GM12878 (cell line): ENCODE measurements at regions not wholly inside any gene's neighbourhood (a gene's known extent, or its start where the extent isn't known, plus 50 kb on each side); places are given as distances from the start of the nearest gene placed in this dataset.

ENCODE experiments used
- ATAC-seq: fragments of 200-7000 bp; cut with Tn5 transposase; 3 replicates; pipeline ENCODE4 v1.9.1; 2020; ENCODE audit warnings: mild to moderate bottlenecking, moderate library complexity
- BruUV-seq: library from RNA; stranded (reverse); fragments of 400-500 nt; replicated peaks from 2 replicates; lab custom pipeline; 2021; lab: Mats Ljungman, UMichigan
- CTCF ChIA-PET: fragments of 300-600 bp; sonication (Branson Sonifier 250); formaldehyde crosslinking; extraction: SDS; loops from one replicate; lab custom pipeline; 2021; ENCODE audit warnings: inconsistent platforms; lab: Yijun Ruan, JAX
- POLR2A ChIA-PET: fragments of 350-600 bp; formaldehyde crosslinking; extraction: SDS; loops from one replicate; lab custom pipeline; 2021; ENCODE audit warnings: inconsistent platforms; lab: Charles Lee
- RAD21 ChIA-PET: fragments of 300-600 bp; sonication (Branson Sonifier 250); formaldehyde crosslinking; loops from one replicate; lab custom pipeline; 2023; ENCODE audit warnings: antibody characterized with exemption; ENCODE audit not compliant: unreplicated experiment; lab: Charles Lee
- SMC1A ChIA-PET: fragments of 300-600 bp; sonication (Branson Sonifier 250); formaldehyde crosslinking; loops from one replicate; lab custom pipeline; 2023; ENCODE audit not compliant: unreplicated experiment, uncharacterized antibody; lab: Charles Lee
- DNase-seq: peaks from one replicate; pipeline ENCODE4 v3.0.0-alpha.2; 2011; ENCODE audit warnings: low read depth, low spot score
- FAIRE-seq: peaks from 3 replicates; lab custom pipeline; 2011; peaks lifted over from hg19 to GRCh38; lab: Jason Lieb, UNC
- H2AFZ ChIP-seq: 2 replicates; pipeline ENCODE4 v1.6.0; 2011; ENCODE audit warnings: low read depth, low read length, control low read depth; ENCODE audit not compliant: control insufficient read depth
- H3K27ac ChIP-seq: 2 replicates; pipeline ENCODE4 v1.5.1; 2011; ENCODE audit warnings: control low read depth; ENCODE audit not compliant: control insufficient read depth, insufficient read depth
- H3K27me3 ChIP-seq, 2 experiments: replicated peaks in 1 of 2; 2 replicates each; pipeline versions ENCODE4 v1.6.0 to v1.6.1; 2011; ENCODE audit warnings: low read length in 1 of 2; ENCODE audit not compliant: control insufficient read depth in 2 of 2, insufficient read depth in 2 of 2
- H3K36me3 ChIP-seq, 2 experiments: 2 replicates each; pipeline ENCODE4 v1.5.1; 2011; ENCODE audit warnings: low read length in 1 of 2; ENCODE audit not compliant: control insufficient read depth in 2 of 2, insufficient read depth in 2 of 2
- H3K4me1 ChIP-seq: 2 replicates; pipeline ENCODE4 v1.6.1; 2011; ENCODE audit warnings: mild to moderate bottlenecking, low read length, moderate library complexity, mixed read lengths; ENCODE audit not compliant: control insufficient read depth, insufficient read depth
- H3K4me2 ChIP-seq: 2 replicates; pipeline ENCODE4 v1.6.0; 2011; ENCODE audit warnings: control low read depth; ENCODE audit not compliant: control insufficient read depth, insufficient read depth
- H3K4me3 ChIP-seq: fragments of 200-600 bp; sonication (generic); 2 replicates; pipeline ENCODE4 v1.5.1; 2016
- H3K79me2 ChIP-seq: 2 replicates; pipeline ENCODE4 v1.6.0; 2011; ENCODE audit warnings: low read length; ENCODE audit not compliant: control insufficient read depth, insufficient read depth
- H3K9ac ChIP-seq: 2 replicates; pipeline ENCODE4 v1.8.0; 2011; ENCODE audit warnings: low read length, control low read depth, mixed read lengths; ENCODE audit not compliant: control insufficient read depth, insufficient read depth
- H3K9me3 ChIP-seq: replicated peaks from 3 replicates; pipeline ENCODE4 v1.5.1; 2011; ENCODE audit warnings: mild to moderate bottlenecking, low read length; ENCODE audit not compliant: control insufficient read depth, insufficient read depth
- H4K20me1 ChIP-seq: 2 replicates; pipeline ENCODE4 v1.6.0; 2011; ENCODE audit not compliant: control insufficient read depth, insufficient read depth
- ATF2 ChIP-seq: IDR thresholded peaks from 2 replicates; pipeline ENCODE4 v1.6.1; 2012; ENCODE audit warnings: low read length, inconsistent platforms
- BCL3 ChIP-seq: IDR thresholded peaks from 2 replicates; pipeline ENCODE4 v1.6.1; 2011; ENCODE audit warnings: borderline replicate concordance, low read depth, mild to moderate bottlenecking, moderate library complexity, low read length; ENCODE audit not compliant: insufficient read depth, poor library complexity, severe bottlenecking
- BMI1 ChIP-seq: fragments of 450-650 bp; IDR thresholded peaks from 2 replicates; pipeline ENCODE4 v1.6.1; 2016; ENCODE audit warnings: mild to moderate bottlenecking, moderate library complexity, borderline replicate concordance
- CBFB ChIP-seq: IDR thresholded peaks from 2 replicates; pipeline ENCODE4 v1.6.1; 2016; ENCODE audit warnings: antibody characterized with exemption, low read depth
- E2F8 ChIP-seq: fragments of 450-650 bp; IDR thresholded peaks from 2 replicates; pipeline ENCODE4 v1.6.1; 2018; ENCODE audit warnings: mild to moderate bottlenecking, low read depth, moderate library complexity; ENCODE audit not compliant: partially characterized antibody
- GATAD2B ChIP-seq: fragments of 450-650 bp; conservative IDR thresholded peaks from 2 replicates; pipeline ENCODE4 v1.6.1; 2017; ENCODE audit warnings: low read depth, mild to moderate bottlenecking, moderate library complexity
- HDGF ChIP-seq: fragments of 450-650 bp; IDR thresholded peaks from 2 replicates; pipeline ENCODE4 v1.6.1; 2016; ENCODE audit warnings: antibody characterized with exemption
- JUND ChIP-seq: IDR thresholded peaks from 2 replicates; pipeline ENCODE4 v1.6.1; 2012; ENCODE audit warnings: low read depth, mild to moderate bottlenecking, low read length, improper control_type of control experiment, moderate library complexity
- PAX8 ChIP-seq: fragments of 450-650 bp; IDR thresholded peaks from 2 replicates; pipeline ENCODE4 v1.6.1; 2017; ENCODE audit warnings: mild to moderate bottlenecking, moderate library complexity
- POLR2AphosphoS2 ChIP-seq: IDR thresholded peaks from 2 replicates; pipeline ENCODE4 v1.6.1; 2011; ENCODE audit warnings: low read depth, mild to moderate bottlenecking, low read length, improper control_type of control experiment, moderate library complexity
- POLR2AphosphoS5 ChIP-seq: IDR thresholded peaks from 2 replicates; pipeline ENCODE4 v1.6.1; 2011; ENCODE audit warnings: mild to moderate bottlenecking, low read length, inconsistent platforms
- RB1 ChIP-seq: fragments of 450-650 bp; formaldehyde crosslinking; IDR thresholded peaks from 2 replicates; pipeline ENCODE4 v1.6.1; 2017; ENCODE audit warnings: mild to moderate bottlenecking, borderline replicate concordance
- RELB ChIP-seq: fragments of 450-650 bp; IDR thresholded peaks from 2 replicates; pipeline ENCODE4 v1.6.1; 2017; ENCODE audit warnings: low read depth, mild to moderate bottlenecking, moderate library complexity
- SIX5 ChIP-seq: IDR thresholded peaks from 2 replicates; pipeline ENCODE4 v1.6.1; 2011; ENCODE audit warnings: mild to moderate bottlenecking, low read depth, low read length, moderate library complexity; ENCODE audit not compliant: severe bottlenecking
- SMC3 ChIP-seq: IDR thresholded peaks from 2 replicates; pipeline ENCODE4 v1.6.1; 2011; ENCODE audit warnings: low read length, improper control_type of control experiment, borderline replicate concordance
- WGBS: methylation state at CpG from one replicate; pipeline ENCODE4 v1.1.6; 2016; ENCODE audit warnings: low lambda C conversion rate; ENCODE audit not compliant: insufficient replicate concordance, insufficient coverage; ENCODE audit errors: missing lambda C conversion rate; 5-methylcytosine and 5-hydroxymethylcytosine counted together
- in situ Hi-C: fragments of 300-500 bp; cut with MboI; formaldehyde crosslinking; loops from 9 replicates; pipeline ENCODE4 v1.14.3; 2018; ENCODE audit warnings: mixed read lengths
- intact Hi-C: fragments of 100-400 bp; cut with micrococcal nuclease; formaldehyde crosslinking; loops from one replicate; pipeline ENCODE4 v1.14.2; 2022; ENCODE audit not compliant: unreplicated experiment

GRCh38 chrX:42050345-42050744, 127.0 kb upstream of the CASK start:
- Histone ChIP-seq H2AFZ (no peak overlapping the region), H3K79me2 (no peaks in the 10 kb centered on the region), H3K4me3 (no peak overlapping the region), H3K27ac (no peak overlapping the region), H3K27me3 (no peaks in the 10 kb centered on the region), H3K9ac (no peak overlapping the region)
- no peak for DNase-seq
- ChIA-PET POLR2A (no interaction called here), SMC1A (no interaction called here)
- WGBS: 65% methylated on average over 4 of the region's 4 CpGs
- BruUV-seq: no TSS peak
- TF ChIP-seq POLR2AphosphoS5: no peak
- TF ChIP-seq RELB: no peak
- TF ChIP-seq SMC3: no peak
- no peak for TF ChIP-seq JUND
- no peak for TF ChIP-seq BCL3
- no peak for TF ChIP-seq E2F8
- TF ChIP-seq CBFB: no peak
- no peak for TF ChIP-seq RB1
- TF ChIP-seq GATAD2B: no peak
- no peak for TF ChIP-seq HDGF
- TF ChIP-seq ATF2: no peak
- no peak for TF ChIP-seq POLR2AphosphoS2
- TF ChIP-seq SIX5: no peak
- no peak for TF ChIP-seq PAX8
- no peak for TF ChIP-seq BMI1
- TF ChIP-seq, all 136 proteins: peak for 0
- in situ Hi-C loops: no loop called here
- RAD21 ChIA-PET: no interaction called here
- H4K20me1 ChIP-seq: no peaks in the 10 kb centered on the region
- H3K9me3 ChIP-seq: no peaks in the 10 kb centered on the region
- no peaks in the 10 kb centered on the region for H3K36me3 ChIP-seq
- intact Hi-C loops: no loop called here
- ATAC-seq (no peak), FAIRE-seq (no peak)
- H3K4me1 ChIP-seq: no peaks in the 10 kb centered on the region
- CTCF ChIA-PET: interaction anchor here (0.7 kb wide), 1 partner anchor 78 kb away, joined by 3 read pairs; no protein-coding TSS in a partner anchor
- H3K4me2 ChIP-seq: no peak overlapping the region
